M059J (cell line): ENCODE measurements at regions not wholly inside any gene's neighbourhood (a gene's known extent, or its start where the extent isn't known, plus 50 kb on each side); places are given as distances from the start of the nearest gene placed in this dataset.

ENCODE experiments used
- DNase-seq: peaks from one replicate; pipeline ENCODE4 v3.0.0-alpha.2; 2012; ENCODE audit warnings: low read depth

- DNase-seq, result no peak
These were observed 180.7 kb upstream of the STARD13 start for GRCh38 chr13:33466262-33466661.

DNA sequence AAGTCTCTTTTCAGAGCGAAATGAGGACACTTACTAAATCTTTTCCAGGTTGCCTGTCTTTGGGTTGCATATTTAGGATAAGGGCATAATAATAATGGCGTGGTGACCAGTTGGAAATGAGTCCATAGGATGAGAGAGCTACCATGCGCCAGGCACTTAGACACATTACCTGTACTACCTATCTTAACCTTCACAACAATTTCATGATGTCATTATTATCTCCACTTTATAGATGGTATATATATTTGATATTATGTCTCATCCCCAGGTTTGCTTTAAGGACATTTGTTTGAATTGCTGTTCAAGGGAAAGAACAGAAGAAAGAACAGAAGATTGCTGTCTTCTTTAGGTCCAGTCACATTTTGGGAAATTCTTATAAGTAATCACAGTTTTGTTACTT lies 182.0 kb upstream of the STARD13 start:
- DNase-seq, result no peak

DNA sequence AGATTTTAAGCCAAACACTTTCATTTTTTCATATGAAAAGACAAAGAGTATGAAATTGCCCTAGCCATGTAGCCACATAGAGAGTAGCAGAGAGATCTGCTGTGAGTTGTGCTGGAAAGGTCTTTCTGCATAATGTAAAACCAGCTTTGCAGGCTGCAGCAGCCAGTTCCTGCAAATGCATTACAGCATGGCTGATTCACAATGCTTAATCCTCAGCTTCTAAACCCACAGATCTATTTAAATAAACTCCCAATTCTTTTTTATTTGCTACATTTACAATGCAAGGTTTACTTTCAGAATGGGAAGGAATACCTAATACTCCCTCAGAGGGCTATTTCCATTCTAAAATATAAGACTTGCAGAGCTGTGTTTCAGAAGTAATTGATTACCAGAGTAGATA lies 185.6 kb upstream of the STARD13 start:
- DNase-seq, result no peak

- DNase-seq, result peak; percentile 64
These were observed 186.9 kb upstream of the STARD13 start for GRCh38 chr13:33472446-33472845.

DNA sequence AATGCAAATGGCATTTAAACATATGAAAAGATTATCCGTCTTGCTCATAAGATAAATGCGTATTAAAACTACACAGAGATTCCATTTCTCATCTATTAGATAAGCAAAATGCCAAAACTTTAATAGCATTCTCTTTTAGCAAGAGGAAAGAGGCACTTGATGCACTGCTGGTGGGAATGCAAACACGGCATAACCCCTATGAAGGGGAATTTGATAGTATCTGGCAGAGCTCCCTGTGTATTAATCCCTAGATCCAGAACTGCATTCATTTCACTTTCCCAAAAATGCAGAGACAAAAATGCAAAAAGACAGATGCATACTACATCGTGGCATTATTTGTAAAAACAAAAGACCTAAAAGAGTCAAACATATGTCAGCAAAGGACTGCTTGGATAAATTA lies 193.6 kb upstream of the STARD13 start:
- DNase-seq, result no peak

DNA sequence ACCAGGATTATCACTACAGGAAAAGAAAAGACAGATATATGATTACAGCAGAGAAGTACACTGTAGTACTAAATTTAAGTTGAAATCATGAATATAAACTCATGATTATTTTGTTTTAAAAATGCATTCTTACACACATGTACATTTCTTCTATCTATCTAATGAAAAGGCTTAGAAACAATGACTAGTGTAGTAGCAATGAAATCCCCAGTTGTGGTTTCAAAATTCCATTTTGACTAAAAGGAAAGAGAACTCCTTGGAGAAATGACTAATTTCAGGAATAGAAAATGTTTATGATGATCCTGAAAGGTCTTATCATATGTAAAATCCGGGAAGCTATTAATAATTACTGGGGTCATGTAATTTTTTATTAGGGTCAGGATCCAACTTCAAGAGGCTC lies 195.0 kb upstream of the STARD13 start:
- DNase-seq, result peak; percentile 35

DNA sequence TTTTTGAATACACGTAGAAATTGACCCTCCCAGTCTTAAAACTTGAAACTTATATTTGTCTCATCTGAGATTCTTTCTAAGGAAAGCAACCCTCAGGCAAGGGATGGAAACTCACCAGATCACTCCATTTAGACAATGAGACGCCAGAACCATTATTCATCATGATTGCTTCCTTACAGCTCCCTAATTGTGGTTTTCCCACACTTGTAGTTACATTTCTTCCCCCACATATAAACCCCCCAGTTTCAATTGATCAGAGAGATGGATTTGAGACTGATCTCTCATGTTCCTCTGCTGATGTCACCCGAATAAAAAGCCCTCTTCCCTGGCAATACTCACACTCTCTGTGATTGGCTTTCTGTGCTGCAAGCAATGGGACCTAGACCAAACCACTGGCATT lies 197.9 kb upstream of the STARD13 start:
- DNase-seq, result peak; percentile 87

- no peak for DNase-seq
These were observed 199.7 kb upstream of the STARD13 start for GRCh38 chr13:33485247-33485646.

DNA sequence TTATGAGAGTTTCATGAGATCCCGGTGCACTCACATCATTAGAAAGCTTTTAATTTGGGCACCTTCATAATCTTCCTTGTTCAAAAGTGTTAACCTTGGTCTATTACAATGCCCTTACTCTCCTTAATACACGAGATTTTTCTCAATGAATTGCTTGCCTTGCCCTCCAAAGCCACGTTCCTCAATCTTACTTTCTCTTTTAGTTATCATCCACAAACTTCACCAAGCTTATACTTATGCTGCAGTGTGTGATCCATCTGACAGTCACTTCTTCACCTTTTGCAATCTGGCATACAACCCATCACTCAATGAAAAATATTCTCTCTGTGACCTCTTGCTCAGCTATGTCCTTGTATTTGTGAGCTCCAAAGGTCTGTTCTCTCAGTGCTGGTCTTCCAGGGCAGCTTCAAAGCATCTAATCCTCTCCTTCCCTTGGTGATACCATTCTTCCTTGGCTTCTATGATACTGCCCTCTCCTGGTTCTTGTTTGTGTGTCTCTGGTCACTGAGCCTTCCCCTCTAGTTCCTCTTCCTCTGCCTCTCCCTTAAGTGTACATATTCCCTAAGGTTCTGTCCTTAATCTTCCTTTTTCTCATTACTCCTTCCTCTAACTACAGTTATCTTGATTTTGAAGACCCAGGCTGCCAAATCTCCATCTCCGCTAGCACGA lies 202.2 kb upstream of the STARD13 start:
- peak; percentile 76 for DNase-seq

DNA sequence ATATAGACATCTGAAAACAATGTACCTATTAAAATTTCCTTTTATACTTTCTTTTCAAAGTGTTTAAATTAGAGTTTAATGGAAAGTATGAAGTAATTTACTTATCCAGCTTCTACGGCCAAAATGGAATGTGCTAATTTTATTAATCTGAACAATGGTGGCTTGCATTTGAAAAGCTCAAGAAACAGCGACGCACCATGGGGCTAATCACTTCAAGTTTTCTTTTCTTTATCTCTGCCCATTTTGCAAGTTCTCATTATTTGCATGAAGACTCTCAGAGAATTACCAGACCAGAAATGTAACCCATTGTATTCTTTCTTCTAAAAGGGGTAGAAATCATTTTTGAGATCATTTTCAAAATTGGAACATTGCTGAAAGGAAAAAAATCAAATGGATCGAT lies 204.0 kb upstream of the STARD13 start:
- DNase-seq, result no peak

DNA sequence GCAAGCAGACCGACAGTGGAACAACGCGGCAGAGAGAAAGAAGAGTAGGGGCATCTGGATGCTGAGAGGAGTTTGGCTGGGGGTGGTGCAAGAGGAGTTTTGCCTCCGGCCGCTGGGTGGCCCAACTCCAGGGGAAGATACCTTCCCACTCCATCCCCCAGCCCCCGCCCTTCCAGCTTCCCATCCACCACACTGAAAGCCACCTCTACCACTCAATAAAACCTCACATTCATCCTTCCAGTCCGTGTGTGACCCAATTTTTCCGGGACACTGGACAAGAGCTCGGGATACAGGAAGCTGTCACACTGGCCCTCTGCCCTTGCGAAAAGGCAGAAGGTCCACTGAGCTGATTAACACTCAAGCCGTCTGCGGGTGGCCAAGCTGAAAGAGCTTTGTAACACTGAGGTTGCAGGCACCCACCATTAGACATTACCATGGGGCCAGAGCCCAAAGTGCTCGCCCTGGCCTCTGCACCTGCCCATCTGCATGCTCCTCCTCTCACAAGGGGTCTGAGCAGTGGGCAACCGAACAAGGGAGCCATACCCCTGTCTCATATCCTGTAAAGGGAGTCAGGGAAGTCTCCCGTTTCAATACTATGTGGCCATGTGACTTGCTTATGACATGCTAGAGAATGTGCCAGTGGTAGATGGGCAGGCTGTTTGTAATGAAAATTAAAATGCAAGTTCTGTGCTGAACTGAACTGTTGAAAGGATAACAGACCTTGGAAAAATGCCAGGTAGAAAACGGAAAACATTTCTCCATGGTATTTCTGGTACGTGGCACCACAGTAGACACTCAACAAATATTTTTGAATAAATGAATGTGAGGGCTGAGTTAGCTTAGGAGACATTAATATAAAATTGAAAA lies 205.1 kb upstream of the STARD13 start:
- DNase-seq, result no peak

- peak; percentile 36 for DNase-seq
These were observed 208.3 kb upstream of the STARD13 start for GRCh38 chr13:33493672-33494365.

- peak; percentile 95 for DNase-seq
These were observed 209.1 kb upstream of the STARD13 start for GRCh38 chr13:33494596-33495204.

GRCh38 chr13:33496336-33496735 lies 210.8 kb upstream of the STARD13 start:
- no peak for DNase-seq

- DNase-seq, result peak; percentile 60
These were observed 211.7 kb upstream of the STARD13 start for GRCh38 chr13:33497146-33497845.

DNA sequence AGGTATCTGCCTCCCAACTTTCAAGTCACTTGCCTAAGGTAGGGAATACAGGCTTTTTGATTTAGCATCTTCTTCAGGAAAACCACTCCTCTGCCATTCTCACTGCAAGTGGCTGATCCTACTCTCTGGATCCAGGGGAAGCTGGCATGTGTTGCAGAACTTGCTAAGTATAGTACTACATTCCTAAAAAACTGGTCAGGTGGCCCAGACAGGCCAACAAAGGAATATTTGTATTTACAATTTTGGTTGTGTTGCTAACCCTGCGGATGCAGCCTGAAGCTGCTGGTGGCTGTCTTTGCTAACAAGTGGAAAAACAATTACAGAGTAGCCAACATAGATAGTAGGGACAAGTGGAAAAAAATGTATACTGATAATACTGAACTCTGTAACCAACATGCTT lies 222.5 kb upstream of the STARD13 start:
- DNase-seq, result no peak

GRCh38 chr13:33509642-33510229 lies 224.2 kb upstream of the STARD13 start:
- DNase-seq, result peak; percentile 83

DNA sequence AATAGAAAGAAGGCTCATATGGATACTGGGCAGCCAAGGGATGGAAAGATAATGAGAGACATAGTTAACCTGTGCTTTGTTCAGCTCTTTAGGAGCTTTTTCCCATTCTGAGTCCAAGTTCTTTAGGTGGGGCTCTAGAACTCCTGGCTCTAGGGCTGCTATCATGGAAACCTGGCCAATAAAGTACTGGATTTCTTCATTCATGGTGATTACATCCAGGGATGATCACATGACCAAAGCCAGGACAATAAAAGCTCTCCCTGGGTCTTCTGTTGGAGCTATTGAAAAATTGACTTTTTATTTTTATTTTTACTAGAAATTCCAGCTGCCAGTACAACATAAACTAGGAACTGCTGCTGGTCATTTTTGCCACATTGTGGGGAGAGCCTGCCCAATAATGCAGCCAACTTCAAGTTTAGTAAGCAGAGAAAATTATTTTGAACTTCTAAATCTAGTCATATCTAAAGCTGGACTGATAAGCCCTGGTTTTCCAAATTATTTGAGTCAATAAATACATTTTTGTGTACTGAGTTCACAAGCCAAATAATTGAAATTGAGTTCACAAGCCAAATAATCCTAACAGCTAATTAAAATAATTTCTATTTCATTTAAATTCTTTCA lies 224.9 kb upstream of the STARD13 start:
- no peak for DNase-seq

- peak; percentile 47 for DNase-seq
These were observed 227.5 kb upstream of the STARD13 start for GRCh38 chr13:33512880-33513554.

- no peak for DNase-seq
These were observed 228.8 kb upstream of the STARD13 start for GRCh38 chr13:33514362-33514761.
